SK-MEL-5 (cell line): ENCODE measurements at regions not wholly inside any gene's neighbourhood (a gene's known extent, or its start where the extent isn't known, plus 50 kb on each side); places are given as distances from the start of the nearest gene placed in this dataset.

ENCODE experiments used
- DNase-seq: peaks from one replicate; pipeline ENCODE4 v3.0.0-alpha.2; 2016; ENCODE audit warnings: low read depth, low spot score
- in situ Hi-C: cut with HindIII; loops from 2 replicates; pipeline ENCODE4 v1.10.0; 2016; ENCODE audit warnings: low sequenced_read_pairs, high pct_unique_total_duplicates, low pct_unique_long_range_greater_than_20kb

DNA sequence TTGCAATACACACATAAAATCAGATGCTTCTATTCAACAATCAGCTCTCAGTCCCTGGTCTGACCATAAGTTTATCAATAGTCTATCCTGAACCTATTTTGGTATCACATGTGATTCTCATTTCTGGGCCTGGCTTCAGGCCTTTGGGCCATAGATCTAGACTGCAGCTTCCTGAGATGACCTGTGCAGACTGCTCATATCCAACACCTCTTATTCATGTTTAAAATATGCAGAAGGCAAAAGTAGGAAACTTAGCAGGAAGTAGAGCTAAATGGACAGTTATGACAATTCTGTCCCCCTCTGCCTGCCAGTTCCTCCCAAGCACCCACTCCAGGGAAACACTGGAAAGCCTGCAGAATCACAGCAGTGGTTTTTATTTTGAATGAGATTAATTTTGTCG lies 53.3 kb downstream of the C7orf25 start:
- DNase-seq: no peak
- in situ Hi-C loops: no loop called here

DNA sequence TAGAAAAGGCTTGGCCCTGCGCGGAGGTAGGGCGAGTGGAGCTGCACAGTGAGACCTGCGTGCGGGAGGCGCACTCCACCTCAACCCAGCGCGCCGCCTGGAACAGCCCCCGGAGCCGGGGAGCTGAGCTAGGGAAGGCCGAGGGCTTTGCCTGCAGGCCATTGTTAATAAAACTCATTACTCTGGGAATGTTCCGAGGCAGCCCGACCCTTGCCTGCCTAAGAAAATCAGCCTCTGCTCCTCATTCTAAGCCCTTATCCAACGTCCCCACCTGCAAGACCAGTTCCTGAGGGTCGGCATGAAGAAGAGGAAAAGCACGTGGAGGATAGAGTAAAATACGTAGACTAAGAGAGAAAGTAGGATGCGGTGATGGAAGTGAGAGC lies 55.3 kb downstream of the C7orf25 start:
- DNase-seq: no peak

DNA sequence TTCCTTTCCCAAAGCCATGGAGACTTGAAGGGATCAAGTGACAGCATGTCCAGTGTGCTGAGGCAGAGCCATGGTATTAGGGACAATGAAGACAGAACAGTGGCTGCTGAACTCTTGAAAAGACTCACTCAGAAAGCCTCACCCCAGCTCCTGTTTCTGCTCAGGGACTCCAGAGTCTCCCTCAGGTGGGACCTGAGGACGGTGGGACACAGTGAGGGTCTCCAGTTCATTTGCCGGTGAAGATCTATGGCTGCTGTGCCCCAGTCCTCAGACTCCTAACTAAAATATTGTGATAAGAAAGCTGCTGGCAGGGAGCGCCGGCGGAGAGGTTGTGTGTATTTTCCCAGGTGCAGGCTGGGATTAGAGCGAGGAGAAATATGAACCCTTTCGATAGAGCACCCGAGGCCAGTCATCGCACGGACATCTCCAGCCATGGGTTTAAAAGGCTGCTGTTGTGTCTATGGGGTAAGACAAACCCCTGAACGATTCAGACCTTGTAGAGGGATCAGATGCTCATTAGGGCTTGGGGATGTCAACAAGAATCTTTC lies 57.2 kb downstream of the C7orf25 start:
- no peak for DNase-seq
- in situ Hi-C loops: no loop called here

More for the DNA sequence above, 55.3 kb downstream of the C7orf25 start:
- in situ Hi-C loops: no loop called here

DNA sequence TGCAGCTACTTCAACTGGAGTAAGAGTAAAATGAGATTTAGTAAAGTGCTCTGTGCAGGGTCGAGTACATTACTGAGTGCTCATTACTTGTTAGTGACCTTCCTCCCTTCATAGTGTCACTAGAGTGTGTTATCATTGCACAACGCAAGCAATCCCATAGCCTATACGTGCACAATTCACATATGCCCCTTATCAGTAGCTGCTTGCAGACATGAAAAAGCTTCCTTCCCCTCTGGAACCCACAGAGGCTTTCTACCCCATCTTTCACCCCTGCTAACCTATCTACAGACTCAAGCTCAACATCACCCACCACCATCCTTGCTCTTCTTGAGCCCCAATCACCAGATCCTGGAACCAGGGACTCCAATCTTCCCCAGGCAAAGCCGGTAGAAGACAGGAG lies 59.3 kb downstream of the C7orf25 start:
- no peak for DNase-seq
- in situ Hi-C loops: no loop called here

DNA sequence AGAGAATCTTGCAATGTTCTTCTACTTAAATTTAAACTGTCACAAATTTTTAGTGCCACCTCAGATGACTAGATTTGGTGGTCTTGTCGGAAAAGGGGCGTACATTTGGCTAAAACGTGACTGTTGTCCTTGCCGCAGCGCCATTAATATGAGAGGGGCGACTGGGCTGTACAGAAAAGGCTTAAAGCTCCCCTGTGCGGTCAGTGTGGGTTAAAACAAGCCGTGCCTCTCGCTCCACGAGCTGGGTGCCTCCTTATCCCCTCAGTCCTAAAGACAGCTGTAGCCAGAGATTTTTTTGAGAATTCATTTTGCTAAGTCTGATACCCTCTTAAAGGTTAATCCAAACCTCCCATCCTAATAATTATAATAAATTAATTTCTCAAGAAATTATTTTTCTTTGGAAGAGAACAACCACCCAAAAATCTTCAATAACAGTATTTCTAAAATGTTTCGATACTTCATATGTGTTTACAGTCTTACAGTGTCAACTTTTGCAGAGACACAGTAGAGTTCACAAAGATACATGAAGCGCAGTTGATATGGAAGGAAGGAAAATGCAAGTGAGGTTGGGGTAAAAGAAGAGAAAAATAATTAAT lies 68.6 kb downstream of the C7orf25 start:
- in situ Hi-C loops: no loop called here
- DNase-seq: peak; percentile 81

DNA sequence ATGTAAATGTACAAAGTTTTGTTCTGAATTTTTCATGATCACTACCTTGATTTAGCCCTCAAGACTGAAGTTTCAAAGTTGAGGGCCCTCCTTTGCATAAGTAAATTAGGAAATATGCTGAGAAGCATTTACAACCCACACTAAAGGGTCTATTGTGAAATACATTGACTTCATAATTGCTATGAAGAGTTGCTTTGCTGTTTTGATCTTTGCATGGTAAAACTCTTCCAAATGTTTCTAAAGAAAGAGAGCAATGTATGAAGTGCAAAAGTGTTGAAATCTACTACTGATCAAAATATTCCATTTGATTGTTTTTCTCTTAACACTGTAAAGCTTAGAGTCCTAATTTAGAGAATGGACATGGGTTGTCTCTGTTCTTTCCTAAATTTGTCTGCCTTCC lies 77.2 kb downstream of the C7orf25 start:
- DNase-seq: no peak
- in situ Hi-C loops: no loop called here

DNA sequence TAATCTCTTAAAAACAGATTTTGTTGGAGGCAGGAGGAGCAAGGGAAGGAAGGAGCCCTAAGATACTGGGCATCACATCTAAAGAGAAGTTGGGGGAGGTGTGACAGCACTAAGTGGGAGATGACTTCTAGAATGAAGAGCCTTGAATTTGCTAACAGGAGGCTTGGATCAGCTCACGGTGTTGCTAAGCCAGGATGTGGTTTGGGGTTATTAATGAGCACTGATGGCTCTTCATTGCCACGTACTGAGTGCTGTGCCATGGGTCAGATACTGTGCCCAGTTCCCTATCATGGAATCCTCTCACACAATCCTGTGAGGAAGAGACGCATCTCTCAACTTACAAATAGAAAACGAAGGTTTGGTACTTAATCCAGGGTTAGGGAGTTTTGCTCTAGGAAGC lies 78.5 kb downstream of the C7orf25 start:
- no peak for DNase-seq
- in situ Hi-C loops: no loop called here

DNA sequence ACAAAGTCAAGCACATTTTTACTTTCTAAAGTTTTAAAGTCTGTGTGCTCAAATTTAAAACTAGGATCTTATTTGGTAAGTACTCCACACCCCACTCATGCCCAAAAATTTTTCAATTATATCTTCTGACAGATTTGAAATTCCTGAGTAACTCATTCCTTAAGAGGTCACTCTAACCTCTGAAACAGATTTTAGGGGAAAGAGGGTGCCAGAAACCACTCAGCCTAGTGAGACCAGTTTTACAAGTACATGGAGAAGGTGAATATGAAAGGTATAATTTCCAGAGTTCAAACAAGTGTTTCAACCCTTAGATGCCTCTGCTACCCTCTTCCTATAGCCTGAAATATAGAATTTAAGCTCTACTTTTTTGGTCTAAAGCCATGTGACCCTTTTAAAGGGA lies 79.2 kb downstream of the C7orf25 start:
- in situ Hi-C loops: no loop called here

DNA sequence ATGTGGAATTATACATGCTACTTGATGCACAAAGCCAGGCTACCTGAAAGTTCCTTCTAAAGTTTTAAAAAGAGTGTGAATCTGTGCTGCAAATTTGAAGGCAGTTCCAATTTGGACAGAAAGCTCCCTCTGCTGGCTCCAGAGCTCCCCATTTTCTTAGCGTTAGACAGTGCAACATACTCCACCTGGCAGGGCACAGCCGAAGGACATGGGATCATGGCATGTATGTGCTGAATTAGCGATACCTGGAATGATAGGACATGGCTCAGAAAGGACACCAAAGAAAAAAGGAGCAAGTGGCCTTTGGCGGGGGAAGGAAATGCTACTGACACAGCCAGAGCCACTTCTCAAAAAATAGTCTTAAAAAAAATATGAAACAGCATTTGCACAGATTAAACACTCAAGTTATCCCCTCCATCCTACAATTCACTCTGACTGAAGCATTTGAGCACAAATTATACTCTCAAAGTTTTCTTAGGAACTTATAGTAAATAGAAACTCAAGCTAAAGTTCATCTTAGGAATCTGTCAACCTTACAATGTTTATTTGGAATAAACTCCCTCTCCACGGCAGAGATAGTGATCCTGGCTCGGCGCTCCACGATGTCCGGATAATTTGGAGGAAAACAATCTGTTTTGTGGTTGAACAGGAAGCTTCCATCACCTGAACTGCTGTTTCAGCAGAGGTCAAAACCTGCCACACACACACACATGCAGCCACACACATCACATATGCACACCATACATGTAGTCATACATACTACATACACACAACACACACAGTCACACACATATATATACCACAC lies 80.0 kb downstream of the C7orf25 start:
- peak; percentile 66 for DNase-seq
- in situ Hi-C loops: no loop called here

More for the DNA sequence above, 79.2 kb downstream of the C7orf25 start:
- DNase-seq: no peak

DNA sequence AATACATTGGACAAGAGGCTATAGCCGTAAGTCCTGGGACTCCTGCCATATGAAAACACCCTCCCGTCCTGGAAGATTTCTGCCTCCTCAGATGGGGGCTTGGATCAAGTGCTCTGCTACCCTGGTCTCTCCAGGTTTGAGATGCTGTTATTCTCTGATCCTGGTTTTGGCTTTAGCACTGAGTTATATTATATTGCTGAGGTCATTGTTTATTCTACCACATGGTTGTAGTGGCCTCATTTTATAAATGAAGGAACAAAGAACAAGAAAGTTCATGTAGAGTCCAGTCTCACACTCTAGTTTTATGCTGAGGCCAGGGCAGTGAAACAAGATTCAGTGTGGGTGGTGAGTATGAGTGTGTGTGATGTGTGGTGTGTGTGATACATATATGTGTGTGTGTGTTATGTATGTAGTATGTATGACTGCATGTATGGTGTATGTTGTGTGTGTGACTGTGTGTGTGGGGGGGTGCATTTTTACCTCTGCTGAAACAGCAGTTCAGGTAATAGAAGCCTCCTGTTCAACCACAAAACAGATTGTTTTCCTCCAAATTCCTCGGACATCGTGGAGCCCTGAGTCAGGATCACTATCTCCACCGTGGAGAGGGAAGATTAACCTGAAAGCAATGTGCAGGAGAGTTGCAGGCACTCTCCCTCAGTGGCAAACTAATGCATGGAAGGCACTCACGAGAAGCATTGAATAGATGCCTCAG lies 80.7 kb downstream of the C7orf25 start:
- in situ Hi-C loops: no loop called here

DNA sequence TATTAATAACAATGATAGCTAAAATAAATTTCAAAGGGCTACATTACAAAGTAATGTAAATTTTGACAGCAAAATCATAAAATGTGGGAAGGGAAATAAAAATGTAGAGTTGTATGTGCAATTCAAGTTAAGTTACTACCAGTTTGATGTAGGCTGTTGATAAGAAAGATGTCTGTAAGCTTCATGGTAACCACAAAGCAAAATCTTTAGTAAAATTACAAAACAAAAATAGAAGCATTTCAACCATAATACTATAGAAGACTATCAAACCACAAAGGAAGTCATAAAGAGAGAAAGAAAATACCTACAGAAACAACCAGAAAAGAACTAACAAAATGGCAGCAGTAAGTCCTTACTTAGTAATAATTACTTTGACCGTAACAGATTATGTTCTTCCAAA lies 99.1 kb downstream of the C7orf25 start:
- no peak for DNase-seq
- in situ Hi-C loops: no loop called here

More for the DNA sequence above, 80.7 kb downstream of the C7orf25 start:
- no peak for DNase-seq

DNA sequence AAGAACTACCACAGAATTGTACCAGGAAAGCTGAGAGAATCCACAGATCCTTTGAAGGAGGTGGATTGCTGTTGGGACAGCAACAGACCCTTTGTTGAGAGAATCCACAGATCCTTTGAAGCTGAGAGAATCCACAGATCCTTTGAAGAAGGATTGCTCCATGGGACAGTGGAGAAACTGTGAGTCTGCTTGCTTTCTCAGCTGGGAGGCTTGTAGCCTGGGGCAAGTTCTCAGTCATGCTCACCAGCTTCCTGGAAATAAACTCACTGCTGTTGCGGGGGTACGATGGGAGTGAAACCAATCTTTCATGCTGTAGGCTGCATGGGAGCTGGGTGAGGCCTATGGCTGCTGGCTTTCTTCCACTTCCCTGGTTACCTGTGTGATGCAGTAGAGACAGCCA lies 106.3 kb downstream of the C7orf25 start:
- DNase-seq: peak; percentile 63
- in situ Hi-C loops: no loop called here

DNA sequence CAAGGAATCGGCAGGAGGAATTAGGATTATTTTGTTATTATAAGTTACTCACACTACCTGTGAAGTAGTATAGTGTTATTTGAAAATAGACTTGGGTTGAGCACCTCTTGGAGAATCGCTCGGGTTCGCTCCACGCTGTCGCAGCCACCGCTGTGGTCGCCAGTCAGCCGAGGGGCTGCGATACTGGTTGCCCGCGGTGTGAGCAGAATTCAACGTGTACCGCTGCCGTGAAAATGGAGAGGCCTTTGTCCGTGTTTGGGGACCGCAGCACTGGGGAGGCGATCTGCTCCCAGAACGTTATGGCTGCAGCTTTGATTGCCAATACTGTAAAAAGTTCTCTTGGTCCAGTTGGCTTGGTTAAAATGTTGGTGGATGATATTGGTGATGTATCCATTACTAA lies 117.2 kb downstream of the C7orf25 start:
- no peak for DNase-seq
- in situ Hi-C loops: no loop called here

DNA sequence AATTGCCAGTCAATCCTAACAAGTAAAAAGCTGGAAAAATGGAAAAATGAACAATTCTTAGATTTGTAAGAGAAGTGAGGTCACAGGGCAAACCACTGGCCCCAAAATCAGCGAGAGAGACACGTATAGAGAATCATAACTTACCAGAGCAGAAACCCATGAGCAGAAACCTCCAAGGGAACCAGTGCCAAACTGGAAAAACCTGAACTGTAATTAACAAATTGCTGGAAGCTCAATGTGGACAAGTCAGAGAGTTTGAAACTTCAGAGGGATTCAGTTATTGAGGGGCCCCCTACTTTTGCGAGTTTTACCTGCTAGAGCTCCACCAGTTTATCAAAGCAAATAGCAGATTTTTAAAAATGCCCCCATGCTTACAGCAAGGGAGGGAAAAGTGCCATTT lies 119.0 kb downstream of the C7orf25 start:
- in situ Hi-C loops: no loop called here
- DNase-seq: no peak

DNA sequence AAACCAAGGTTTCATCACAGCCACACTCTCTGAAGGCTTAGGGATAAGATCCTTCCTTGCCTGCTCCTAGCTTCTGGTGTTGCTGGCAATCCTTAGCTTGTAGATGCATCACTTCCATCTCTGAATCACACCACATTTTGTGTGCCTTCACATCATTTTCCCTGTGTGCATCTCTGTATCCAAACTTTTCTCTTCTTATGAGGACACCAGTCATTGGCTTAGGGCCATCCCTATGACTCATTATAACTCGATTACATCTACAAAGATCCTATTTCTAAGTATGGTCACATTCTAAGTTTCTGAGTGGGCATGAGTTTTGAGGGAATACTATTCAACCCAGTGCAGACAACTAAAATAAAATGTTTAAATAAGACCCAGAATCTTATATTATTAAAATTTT lies 121.7 kb downstream of the C7orf25 start:
- DNase-seq: no peak
- in situ Hi-C loops: no loop called here

DNA sequence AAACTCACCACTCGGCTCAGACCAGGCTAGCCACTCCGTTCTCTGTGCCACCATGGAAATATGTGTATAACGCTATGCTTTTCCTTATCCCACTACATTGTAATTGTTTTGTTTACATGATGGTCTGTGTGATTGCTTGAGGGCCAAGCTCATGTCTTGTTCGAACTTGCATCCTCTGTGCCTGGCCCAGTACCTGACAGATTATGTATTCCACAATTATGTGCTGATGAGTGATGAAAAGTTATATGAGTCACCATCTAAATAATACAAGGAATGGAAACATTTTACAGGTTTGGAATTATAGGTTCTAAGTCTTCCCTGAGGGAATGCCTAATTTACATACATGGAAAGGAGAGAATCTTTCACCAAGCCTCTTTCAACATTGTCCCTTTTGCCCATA lies 137.4 kb downstream of the C7orf25 start:
- no peak for DNase-seq
- in situ Hi-C loops: no loop called here

DNA sequence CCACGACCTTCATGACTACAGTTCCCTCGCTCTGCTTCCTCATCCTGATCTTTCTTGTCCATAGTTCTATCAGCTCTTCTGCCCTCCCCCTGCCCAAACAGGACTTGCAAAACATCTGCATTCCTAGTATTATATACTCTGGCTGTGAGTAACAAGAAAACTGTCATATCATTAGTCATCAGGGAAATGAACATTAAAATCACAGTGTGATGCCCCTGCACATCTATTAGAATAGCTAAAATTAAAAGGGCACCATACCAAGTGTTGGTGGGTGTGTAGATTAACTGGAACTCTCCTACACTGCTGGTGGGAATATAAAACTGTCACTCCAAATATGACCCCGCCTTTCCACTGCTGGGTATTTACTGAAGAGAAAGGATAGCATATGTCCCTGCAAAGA lies 141.8 kb downstream of the C7orf25 start:
- in situ Hi-C loops: no loop called here
- no peak for DNase-seq

DNA sequence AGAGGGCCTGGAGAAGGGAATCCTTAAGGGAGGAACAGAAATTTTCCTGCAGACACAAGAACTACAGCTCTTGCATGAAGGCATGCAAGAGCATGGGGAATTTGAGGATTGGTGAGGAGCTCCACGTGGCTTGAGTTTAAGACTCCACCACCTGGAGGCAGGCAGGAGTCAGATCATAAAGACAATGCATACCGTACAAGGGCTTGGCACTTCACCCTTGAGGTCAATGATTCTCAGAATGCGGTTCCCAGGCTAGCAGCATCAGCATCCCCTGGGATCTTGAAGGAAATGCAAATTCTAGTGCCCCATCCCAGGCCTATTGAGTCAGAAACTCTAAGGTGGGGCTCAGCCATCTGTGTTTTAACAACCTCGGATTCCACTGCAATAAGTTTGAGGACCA lies 143.8 kb downstream of the C7orf25 start:
- in situ Hi-C loops: no loop called here
- DNase-seq: no peak
